ENCODE measurements at regions not wholly inside any gene's neighbourhood (a gene's known extent, or its start where the extent isn't known, plus 50 kb on each side); places are given as distances from the start of the nearest gene placed in this dataset.
"Not testable (repeated sequence)": the region's sequence is repeated elsewhere in the genome, so short reads cannot be mapped to it uniquely, and the experiment has no call there.

DNA sequence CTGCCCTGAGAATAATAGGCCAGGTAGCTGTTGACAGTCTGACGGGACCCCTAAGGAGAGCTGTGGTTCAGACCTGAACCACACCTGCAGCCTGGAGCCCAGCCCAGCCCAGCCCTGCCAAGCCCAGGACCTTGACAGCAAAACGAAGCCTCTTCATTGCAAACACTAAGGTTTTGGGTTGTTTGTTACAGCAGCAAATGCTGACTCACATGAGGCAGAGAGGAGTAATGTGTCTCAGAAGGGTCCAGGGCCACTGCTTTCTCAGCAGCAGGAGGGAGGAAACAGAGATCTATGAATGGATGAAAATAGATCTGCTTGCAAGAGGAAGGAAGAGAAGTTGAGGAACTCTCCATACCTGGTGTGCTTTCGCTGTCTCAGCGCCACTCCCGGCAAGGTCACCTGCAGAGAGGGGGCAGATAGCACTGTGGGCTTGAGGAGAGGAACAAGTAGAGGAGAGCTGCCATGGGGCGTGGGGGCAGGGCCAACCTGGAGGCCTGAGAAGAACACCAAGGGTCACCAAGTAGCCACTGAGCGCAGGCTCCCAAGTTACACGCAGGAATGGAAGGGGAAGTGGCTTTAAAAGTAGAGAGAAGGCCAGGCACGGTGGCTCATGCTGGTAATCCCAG lies 127.2 kb downstream of the ZNF281 start:
- no peak for DNase-seq

DNA sequence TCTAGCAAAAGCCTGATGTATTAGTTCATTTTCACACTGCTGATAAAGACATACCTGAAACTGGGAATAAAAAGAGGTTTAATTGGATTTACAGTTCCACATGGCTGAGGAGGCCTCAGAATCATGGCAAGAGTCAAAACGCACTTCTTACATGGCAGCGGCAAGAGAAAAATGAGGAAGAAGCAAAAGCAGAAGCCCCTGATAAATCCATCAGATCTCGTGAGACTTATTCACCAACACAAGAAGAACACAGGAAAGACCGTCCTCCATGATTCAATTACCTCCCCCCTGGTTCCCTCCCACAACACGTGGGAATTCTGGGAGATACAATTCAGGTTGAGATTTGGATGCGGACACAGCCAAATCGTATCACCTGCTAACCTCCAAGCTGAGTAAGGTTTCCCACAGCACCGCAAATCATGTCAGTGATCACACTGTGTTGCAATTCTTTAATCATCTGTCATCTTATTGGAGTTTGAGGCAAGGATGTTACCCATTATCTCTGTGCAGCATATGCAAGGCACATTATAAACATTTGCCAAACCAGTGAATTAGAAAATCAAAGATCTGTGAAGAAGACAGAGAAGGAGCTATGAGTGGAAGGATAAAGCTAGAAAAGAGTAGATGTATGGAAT lies 128.5 kb downstream of the ZNF281 start:
- DNase-seq = no peak

DNA sequence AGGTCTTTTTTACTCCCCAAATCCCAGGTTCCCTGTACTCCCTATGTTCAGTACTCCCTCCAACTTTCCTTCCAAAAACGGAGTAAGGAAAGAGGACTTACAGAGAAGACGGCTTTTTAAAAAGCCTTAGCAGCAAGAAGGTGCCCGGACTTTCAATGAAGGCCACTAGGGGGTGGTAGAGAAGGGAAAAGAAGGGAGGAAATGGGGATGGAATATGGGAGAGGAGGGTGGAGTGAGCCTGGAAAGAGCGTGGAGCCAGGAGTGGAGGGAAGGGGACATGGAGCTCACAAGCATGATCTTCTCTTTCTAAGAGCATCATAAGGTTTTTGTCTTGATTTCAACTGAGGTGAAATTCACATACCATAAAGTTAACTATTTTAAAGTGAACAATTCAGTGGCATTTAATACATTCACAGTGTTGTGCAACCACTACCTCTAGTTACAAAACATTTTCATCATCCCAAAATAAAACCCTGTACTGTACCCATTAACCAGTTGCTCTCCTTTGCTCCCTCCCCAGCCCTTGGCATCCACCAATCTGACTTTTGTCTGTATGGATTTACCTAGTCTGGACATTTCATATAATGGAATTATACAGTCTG lies 129.9 kb downstream of the ZNF281 start:
- DNase-seq = peak; percentile 29

DNA sequence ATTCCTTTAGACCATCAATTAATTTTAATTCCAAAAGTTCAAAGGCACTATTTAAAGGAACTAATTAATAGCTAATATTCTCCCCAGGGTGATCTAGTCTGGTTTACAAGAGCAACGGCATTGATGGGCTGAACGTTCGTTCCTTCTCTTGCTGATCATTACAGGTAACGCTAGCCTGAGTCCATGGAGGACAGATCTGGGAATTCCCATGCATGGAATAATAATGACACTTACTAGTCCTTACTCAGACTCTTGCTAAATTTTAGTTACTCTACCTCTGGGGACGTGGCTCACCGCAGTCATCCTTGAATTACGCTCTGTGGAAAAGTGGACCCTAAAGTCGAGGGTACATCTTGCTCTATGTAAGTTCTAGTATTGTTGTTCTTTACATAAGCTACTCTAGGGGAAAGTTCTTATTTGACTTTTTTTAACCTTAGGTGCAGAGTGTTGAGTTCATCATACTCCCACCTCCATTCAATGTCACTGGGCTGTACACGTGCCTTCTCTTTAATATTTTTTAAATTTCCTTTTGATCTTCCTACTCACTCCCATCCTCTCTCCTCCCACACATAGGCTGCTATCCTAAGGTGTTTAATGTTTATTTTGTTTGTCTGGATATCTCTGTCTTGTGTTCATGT lies 133.9 kb downstream of the ZNF281 start:
- DNase-seq = no peak

DNA sequence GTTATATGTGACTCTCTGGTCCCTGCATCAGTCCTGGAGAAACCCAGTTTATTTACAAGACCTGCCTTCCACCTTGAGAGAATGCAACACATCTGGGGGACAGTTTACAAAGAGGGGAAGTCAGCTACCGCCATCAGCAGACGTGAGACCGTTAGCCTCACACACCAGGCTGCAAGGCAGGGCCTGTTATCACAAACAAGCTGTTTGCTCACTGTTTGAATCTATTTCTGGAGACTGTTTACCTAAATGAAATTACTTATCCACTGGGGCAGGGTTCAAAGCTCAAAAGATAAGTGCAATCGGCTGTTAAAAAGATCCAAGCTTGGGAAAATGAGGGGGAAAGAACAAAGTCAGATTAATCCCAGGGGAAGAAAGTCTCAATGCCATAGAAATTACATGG lies 134.4 kb downstream of the ZNF281 start:
- no peak for DNase-seq

DNA sequence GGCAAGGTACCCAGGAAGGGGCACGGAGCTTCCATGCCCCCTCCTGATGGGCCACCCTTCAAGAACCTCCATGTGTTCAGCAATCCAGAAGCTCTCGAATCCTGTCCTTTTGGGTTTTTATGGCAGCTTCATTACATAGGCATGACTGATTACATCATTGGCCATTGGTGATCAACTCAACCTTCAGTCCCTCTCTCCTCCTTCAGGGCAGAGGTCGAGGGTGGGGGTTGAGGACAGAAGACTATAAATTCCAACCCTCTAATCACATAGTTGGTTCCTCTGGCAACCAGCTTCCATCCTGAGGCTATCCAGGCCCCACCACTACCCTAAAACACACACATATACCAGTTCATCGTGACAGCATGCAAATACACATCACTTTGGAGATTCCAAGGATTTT lies 135.7 kb downstream of the ZNF281 start:
- no peak for DNase-seq

DNA sequence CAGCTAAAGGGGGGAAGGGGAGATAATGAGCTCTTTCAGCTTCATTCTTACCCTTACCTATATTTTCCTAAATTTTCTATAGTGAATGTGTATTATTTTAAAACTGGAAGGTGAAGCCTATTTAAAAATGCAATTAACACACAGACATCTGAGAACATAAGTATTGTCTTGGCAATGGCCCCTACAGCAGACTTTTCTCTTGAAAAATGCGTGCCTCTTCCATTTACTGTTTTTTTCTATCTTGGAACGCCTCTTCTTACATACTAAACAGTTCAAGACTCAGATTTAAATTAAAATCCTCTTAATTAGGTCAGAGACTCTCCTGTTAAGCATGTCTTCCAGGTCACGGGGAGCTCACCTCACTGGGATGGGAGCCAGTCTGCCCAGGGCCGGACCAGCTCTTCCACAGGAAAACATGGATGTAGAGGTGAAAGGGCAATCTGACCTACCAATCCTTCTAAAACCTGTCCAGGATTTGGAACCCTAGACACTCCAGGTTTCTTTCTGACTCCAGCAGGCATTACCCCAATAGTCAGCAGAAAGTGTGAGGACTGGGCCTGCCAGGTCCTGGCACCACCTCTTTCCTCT lies 137.3 kb downstream of the ZNF281 start:
- no peak for DNase-seq

DNA sequence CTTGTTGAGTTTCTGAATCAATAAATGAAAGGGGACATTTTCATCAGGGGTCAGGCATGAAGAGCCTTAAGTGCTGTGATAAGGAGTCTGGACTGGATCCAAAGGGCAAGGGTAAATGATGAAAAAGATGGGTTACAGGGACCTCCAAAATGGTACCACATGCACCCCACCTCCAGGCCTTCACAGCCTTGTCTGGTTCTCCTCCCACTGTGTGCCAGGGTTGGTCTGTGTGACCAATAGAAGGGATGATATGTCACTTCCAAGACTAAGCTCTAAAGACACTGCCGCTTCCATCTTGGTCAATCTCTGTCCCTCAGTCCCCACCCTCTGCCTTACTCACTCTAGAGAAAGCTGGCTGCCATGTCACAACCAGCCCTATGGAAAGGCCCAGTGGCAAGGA lies 140.6 kb downstream of the ZNF281 start:
- DNase-seq = no peak

DNA sequence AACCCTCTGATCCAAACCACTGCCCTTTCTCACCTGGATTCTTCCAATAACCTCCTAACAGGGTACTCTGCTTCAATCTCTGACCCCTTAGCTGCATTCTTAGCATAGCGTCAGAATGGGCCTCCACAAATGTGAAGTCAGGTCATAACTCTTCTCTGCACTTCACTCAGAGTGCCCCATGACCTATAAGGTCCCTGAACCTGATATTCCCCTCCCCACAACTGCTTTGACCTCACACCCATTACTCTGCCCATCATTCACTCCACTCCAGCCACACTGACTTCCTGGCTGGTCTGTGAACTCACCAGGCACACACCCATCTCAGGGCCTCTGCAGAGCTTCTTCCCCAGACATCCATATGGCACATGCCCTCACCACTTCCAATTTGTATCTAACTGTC lies 141.9 kb downstream of the ZNF281 start:
- no peak for DNase-seq

DNA sequence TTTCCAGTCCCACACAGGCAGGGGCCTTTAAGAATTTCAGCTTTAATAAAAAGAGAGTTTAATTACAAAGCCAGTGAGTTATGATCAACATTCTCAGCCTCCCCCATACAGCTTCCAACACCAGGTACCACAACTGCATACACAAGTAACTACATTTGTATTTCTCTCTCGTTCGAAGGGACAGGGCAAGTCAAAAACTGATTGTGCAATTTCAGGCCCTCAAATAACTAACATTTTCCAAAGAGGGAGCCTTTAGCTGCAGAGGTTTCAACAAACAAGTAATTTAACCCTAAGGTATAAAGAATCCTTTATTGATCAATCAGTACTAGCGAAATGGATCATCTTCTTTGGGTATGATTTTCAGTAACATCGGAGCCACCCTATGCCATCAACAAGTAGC lies 142.4 kb downstream of the ZNF281 start:
- no peak for DNase-seq

DNA sequence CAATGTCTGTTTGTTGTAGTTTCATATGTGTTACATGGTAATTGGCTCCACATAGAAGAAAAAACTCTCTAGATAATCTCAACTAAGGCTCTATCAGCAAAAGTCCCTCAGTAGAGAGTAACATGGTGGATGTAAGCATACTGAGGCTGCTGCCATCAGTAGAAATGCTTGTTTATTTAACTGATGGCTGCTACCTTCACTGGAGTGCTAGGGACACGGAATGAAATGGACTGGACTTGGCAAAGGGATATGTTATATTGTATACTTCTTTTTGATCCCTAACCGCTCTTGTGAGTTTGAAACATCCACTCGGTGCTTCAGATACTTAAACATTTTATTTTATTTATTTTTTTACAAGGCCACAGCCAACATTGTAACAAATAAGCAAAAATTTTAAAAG lies 143.0 kb downstream of the ZNF281 start:
- DNase-seq = no peak

DNA sequence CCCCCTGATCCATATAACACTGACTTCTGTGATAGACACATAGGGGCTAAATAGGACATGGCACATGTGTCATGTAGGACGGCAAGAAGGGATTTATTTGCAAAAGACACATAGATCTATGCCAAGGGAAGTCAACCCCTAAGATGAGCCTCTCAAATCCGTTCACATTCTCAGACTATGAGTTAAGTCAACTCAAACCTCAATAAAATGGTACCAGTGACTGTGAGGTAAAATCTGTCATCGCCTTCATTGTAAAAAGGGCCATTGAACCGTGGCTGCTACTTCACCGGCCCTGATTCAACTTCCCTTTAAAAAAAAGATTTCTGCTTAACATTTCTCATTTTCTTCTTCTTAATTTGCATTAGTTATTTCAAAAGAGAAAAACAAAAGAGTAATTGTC lies 144.0 kb downstream of the ZNF281 start:
- no peak for DNase-seq

DNA sequence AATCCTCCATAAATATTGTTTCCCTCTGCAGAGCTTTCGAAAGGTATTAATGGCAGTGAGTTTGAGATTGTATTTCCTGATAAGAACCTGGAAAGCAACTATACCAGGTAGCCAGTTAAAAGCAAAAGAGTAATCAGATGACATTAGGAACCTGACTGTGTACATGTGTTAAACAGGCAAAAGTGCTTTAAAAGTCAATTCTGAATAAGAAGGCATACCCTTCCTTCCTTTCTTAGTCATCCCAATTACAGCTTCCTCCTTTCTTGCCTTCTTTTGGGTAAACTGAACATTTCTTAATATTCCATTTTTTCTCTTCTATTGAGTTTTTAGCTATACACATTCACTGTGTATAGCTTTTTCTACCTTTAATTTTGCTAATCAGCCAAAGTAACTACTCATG lies 144.7 kb downstream of the ZNF281 start:
- no peak for DNase-seq

DNA sequence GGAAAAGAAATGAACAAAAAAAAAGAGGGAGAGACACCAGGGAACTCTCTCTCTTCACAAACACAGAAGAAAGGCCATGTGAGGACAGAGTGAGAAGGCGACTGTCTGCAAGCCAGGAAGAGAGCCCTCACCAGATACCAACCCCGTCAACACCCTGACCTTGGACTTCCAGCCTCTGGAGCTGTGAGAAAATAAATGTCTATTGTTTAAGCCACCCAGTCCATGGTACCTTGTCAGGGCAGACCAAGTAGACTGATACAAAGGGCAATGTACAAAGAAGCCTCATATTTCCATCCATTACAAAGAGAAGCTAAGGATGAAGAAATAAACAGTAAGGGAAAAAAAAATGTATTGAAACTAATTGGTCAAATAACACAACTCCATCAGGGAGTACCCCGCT lies 146.6 kb downstream of the ZNF281 start:
- DNase-seq = no peak

DNA sequence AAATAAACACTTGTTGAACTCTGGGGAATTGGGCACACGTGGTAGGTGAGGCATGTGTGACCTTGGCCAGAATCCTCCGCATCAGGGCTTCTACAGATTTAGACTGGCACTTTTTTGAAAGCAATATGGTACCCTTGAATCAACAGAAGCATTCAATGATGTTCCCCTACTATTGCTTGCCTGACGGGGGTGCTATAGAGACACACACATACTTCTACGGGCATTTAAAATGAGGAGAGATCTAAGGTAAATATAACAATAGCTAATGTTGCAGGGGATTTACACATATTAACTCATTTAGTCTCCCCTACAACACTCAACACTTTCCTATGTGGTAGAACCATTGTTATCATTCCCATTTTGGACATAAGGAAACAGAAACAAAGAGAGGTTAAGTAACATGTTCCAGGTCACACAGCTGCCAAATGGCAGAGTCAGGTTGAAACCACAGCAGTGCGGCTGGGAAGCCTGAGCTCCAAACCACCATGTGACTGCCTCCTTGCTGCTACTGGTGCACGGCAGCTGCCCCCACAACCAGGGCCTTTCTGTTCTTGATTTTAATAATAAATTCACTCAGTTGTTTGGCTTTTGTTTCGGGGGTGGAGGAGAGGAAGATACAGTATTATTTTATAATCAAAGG lies 147.4 kb downstream of the ZNF281 start:
- no peak for DNase-seq

DNA sequence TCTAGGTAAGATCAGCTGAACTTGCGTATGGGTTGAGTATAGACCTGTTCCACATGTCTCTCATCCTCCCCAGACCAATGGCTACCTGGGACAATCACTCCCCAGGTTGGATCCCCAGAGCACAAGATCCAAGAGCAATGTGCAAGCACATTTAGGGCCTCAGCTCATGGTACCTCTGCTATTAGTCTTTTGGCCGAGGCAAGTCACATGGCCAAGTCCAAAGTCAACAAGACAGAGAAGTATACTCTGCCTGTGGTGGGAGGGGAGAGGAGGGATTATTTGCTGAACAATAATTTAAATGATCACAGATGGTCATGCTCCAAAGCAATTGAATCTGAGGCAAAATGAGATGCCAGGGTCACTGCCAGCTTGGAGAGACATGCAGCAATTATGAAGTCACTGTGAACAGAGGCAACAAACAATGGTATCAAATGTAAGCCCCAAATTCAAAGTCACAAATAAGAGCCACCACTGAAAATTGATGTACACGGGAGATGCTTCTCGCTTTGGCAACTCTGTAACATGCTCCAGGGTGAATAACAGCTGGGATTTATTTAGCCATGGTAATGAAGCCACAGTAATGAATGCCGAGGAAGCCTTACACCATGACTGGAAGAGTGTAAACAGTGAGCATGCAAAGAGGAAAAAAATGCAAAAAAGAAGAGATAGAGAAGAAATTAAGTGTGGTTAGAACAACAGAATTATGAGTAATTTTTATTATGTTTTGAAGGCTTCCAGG lies 149.1 kb downstream of the ZNF281 start:
- DNase-seq = peak; percentile 67

DNA sequence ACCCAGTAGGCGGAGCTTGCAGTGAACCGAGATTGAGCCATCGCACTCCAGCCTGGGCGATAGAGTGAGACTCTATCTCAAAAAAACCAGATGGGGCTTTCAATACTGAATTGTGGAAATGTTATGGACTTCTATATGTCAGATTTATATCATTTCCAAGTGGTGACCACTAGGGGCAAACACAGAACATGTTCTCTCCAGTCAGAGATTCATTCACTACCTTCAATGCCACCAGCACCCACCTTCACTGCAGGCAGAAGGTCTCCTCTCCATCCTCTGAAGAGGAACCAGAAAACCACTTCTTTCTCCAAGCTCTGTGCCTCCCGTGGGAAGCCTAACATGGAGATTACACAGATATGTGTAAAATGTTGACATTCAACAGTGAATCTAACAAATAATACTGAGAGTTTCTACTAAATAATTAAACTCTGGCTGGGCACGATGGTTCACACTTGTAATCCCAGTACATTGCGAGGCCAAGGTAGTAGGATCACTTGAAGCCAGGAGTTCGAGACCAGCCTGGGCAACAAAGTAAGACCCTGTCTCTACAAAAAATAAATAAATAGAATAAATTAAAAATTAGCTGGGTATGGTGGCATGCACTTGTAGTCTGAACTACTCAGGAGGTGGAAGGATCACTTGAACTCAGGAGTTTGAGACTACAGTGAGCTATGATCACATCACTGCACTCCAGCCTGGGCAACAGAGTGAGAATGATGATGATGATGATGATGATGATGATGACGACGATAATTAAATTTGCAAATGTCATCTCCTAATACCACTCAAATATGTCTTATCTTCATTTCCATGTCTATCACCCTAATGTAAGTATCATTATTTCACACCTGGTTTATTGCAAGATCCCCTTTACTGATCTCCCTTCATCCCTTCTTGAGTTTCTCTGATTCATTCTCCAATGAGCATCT lies 151.1 kb downstream of the ZNF281 start:
- peak; percentile 16 for DNase-seq

DNA sequence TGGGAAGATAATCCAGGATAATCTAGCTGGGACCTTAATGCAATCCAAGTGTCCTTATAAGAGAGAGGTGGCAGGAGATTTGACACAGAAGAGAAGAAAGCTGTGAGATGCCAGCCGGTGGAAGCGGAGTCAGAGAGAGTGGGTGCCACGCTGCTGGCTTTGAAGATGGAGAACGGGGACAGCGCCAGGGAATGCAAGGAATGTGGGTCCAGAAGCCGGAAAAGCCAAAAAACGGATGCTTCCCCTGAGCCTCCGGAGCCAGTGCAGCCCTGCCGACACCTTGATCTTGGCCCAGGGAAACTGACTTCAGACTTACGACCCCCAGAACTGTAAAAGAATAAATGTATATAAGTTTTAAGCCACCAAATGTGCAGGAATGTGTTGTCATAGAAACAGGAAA lies 152.6 kb downstream of the ZNF281 start:
- no peak for DNase-seq

DNA sequence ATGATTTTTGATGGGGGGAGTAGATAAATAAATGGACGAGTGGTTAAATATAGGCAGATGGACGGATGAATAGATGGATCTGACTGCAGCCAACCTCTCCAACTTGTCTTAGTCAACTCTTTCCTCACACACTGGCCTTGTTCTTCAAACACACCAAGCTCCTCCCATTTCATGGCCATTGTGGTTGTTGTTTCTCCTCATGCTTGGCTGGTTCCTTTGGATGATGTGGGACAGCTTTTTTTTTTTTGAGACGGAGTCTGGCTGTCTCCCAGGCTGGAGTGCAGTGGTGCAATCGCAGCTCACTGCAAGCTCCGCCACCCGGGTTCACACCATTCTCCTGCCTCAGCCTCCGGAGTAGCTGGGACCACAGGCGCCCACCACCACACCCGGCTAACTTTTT lies 155.2 kb downstream of the ZNF281 start:
- DNase-seq = not testable (repeated sequence)

DNA sequence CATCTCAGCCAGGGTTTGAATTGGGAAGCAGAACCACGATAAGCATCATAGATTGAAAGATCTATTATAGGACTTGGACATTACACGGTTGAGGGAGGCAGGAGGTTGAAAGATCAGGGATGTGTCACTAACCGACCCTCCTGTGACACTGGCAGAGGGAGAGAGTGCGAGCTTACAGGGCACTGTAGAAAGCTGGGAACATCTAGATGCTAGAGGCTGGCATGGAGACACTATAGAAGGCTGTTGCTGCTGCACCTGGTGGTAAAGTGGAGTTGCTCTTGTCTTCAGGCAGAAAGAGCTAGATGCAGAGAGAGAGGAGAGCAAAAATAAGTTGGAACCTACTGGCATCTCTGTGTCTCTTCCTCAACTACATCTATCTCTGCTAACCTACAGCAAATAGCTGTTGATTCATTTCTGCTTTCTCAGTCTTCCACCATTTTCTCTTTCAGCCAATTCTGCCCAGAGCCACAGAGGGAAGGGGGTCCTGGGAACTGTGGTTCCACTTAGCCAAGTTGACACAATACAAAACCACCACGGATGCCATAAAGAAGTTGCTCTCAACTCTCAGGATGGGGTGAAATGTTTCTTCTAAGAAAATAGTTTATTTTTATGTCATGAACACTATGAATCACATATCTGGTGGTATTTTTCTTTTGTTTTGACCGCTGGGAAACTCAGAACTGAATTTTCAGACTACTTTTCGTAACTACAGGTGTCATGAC lies 155.9 kb downstream of the ZNF281 start:
- no peak for DNase-seq
